Breast epithelium (tissue), 4 donors: ENCODE measurements at regions not wholly inside any gene's neighbourhood (a gene's known extent, or its start where the extent isn't known, plus 50 kb on each side); places are given as distances from the start of the nearest gene placed in this dataset.
"Not testable (repeated sequence)": the region's sequence is repeated elsewhere in the genome, so short reads cannot be mapped to it uniquely, and the experiment has no call there.

ENCODE experiments used
- DNase-seq, 2 donors: peaks; one replicate each; pipeline ENCODE4 v3.0.0-alpha.2; 2019; ENCODE audit warnings: low spot score in 2 of 2
- H3K27ac ChIP-seq, 2 donors: fragments of 200-600 bp; sonication (generic) in 1 of 2; one replicate each; pipeline ENCODE4 v1.5.1; 2016 to 2019; ENCODE audit warnings: mild to moderate bottlenecking in 1 of 2
- H3K27me3 ChIP-seq, 2 donors: fragments of 200-600 bp; sonication (generic) in 1 of 2; one replicate each; pipeline versions ENCODE4 v1.5.1 to v1.6.0; 2017 to 2019; ENCODE audit warnings: control low read depth in 1 of 2, mild to moderate bottlenecking in 1 of 2
- H3K36me3 ChIP-seq: fragments of 200-600 bp; one replicate; pipeline ENCODE4 v1.5.1; 2019
- H3K4me1 ChIP-seq, 2 donors: fragments of 200-600 bp; sonication (generic); one replicate each; pipeline ENCODE4 v1.5.1; 2016 to 2019; ENCODE audit warnings: control low read depth in 1 of 2
- H3K4me3 ChIP-seq, 3 donors: fragments of 200-600 bp; sonication (generic); 1 replicate in 2 of 3; 2 replicates in 1 of 3; pipeline ENCODE4 v1.5.1; 2016 to 2019; ENCODE audit warnings: mild to moderate bottlenecking in 3 of 3, moderate library complexity in 2 of 3
- H3K9me3 ChIP-seq, 2 donors: fragments of 200-600 bp; sonication (generic) in 1 of 2; one replicate each; pipeline ENCODE4 v1.5.1; 2016 to 2019; ENCODE audit warnings: control low read depth in 1 of 2
- POLR2A ChIP-seq: fragments of 450-650 bp; IDR thresholded peaks from one replicate; pipeline ENCODE4 v1.6.1; 2016; ENCODE audit warnings: antibody characterized with exemption, mild to moderate bottlenecking, moderate library complexity
- POLR2AphosphoS5 ChIP-seq, 3 donors: sonication (generic); formaldehyde crosslinking; IDR thresholded peaks; one replicate each; pipeline ENCODE4 v1.6.1; 2017; ENCODE audit warnings: antibody characterized with exemption in 3 of 3
- intact Hi-C: fragments of 100-400 bp; cut with DNase I; formaldehyde crosslinking; loops from one replicate; pipeline ENCODE4 v1.15.1; 2023; ENCODE audit warnings: low total_unique reads
- TF ChIP-seq, protein P1 (sequence below), 3 donors: fragments of 450-650 bp; IDR thresholded peaks; one replicate each; pipeline ENCODE4 v1.5.1; 2016 to 2017; ENCODE audit warnings: antibody characterized with exemption in 3 of 3, mild to moderate bottlenecking in 3 of 3, moderate library complexity in 3 of 3

DNA sequence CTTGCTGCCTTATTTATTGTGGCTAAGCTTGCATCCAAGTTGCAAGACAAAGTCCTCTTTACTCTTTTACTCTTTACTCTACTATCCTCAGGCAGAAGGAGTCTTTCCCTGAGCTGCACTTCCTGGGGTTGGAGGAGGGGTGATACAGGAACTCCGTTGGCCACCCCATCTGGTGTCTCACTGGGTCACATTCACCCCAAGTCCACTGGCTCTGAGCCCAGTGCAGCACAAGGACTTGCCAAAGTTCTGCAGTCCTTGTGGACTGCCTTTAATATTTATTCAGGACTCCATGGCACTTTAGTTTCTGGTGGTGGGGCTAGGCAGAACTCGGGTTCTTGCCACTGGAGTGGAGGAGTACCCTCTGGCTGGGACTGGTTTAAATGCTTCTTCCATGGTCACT, 165.4 kb upstream of the KCNH8 start:
- no peaks in the 10 kb centered on the region for H3K27me3 ChIP-seq
- intact Hi-C loops: no loop called here
- H3K36me3 ChIP-seq: no peaks in the 10 kb centered on the region
- DNase-seq: no peak
- H3K4me1 ChIP-seq: no peaks in the 10 kb centered on the region
- TF ChIP-seq POLR2AphosphoS5 (IDR thresholded peaks at IDR 0.05): no peak
- TF ChIP-seq, protein P1, sequence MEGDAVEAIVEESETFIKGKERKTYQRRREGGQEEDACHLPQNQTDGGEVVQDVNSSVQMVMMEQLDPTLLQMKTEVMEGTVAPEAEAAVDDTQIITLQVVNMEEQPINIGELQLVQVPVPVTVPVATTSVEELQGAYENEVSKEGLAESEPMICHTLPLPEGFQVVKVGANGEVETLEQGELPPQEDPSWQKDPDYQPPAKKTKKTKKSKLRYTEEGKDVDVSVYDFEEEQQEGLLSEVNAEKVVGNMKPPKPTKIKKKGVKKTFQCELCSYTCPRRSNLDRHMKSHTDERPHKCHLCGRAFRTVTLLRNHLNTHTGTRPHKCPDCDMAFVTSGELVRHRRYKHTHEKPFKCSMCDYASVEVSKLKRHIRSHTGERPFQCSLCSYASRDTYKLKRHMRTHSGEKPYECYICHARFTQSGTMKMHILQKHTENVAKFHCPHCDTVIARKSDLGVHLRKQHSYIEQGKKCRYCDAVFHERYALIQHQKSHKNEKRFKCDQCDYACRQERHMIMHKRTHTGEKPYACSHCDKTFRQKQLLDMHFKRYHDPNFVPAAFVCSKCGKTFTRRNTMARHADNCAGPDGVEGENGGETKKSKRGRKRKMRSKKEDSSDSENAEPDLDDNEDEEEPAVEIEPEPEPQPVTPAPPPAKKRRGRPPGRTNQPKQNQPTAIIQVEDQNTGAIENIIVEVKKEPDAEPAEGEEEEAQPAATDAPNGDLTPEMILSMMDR (IDR thresholded peaks at IDR 0.05): no peak
- TF ChIP-seq POLR2A: no peak
- no peak overlapping the region for H3K4me3 ChIP-seq
- no peak overlapping the region for H3K27ac ChIP-seq
- no peaks in the 10 kb centered on the region for H3K9me3 ChIP-seq

DNA sequence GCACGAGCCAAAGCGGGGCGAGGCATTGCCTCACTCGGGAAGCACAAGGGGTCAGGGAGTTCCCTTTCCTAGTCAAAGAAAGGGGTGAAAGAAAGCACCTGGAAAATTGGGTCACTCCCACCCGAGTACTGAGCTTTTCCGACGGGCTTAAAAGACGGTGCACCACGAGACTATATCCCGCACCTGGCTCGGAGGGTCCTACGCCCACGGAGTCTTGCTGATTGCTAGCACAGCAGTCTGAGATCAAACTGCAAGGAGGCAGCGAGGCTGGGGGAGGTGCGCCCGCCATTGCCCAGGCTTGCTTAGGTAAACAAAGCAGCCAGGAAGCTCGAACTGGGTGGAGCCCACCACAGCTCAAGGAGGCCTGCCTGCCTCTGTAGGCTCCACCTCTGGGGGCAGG, 172.2 kb upstream of the KCNH8 start:
- H3K4me3 ChIP-seq, H3K27ac ChIP-seq, H3K9me3 ChIP-seq, H3K27me3 ChIP-seq, H3K36me3 ChIP-seq, intact Hi-C loops, DNase-seq, H3K4me1 ChIP-seq: not testable (repeated sequence)

DNA sequence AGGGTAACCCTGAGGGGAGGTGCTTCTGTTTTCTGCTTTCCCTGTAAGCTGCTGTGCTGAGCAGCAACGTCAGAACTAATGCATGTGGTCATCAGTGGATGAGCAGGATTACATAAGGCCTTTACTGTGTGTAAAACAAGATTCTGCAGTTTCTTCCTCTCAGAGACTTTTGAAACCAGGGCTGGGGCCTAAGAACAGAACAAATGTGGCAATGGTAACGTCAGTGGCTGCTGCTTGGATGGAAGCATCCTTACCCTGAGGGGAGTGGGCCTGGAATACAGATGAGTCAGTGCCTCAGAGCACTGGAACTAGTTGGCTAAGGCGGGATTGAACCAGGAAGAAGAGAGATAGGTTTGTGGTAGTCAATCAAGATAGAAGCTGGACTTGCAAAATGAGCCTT, 180.2 kb upstream of the KCNH8 start:
- H3K4me3 ChIP-seq: no peak overlapping the region
- no peak for DNase-seq
- no peaks in the 10 kb centered on the region for H3K9me3 ChIP-seq
- intact Hi-C loops: no loop called here
- TF ChIP-seq, protein P1 (IDR thresholded peaks at IDR 0.05): no peak
- no peak for TF ChIP-seq POLR2A
- TF ChIP-seq POLR2AphosphoS5 (IDR thresholded peaks at IDR 0.05): no peak
- no peaks in the 10 kb centered on the region for H3K36me3 ChIP-seq
- H3K27ac ChIP-seq: no peak overlapping the region
- H3K27me3 ChIP-seq: no peaks in the 10 kb centered on the region
- H3K4me1 ChIP-seq: no peaks in the 10 kb centered on the region

DNA sequence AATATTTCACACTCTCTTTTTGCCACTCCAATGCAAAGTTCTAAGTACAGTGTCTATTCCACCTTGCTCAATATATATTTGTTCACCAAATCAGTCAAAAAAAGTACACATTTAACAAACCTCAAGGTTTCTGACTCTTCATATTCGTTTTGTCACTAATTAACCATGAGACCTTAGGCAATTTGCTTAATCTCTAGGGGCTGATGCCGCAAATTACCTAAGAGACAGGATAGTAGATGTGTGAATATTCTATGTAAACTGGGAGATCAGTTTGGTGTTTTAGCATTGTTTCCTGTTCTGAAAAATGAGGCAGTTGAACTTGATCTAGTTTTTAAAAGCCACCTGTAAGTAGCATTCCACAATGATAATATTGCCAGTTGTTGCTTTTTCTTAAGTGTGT, 182.5 kb upstream of the KCNH8 start:
- Histone ChIP-seq H3K9me3 (no peaks in the 10 kb centered on the region), H3K27me3 (no peaks in the 10 kb centered on the region), H3K4me1 (no peaks in the 10 kb centered on the region), H3K4me3 (no peak overlapping the region), H3K27ac (no peak overlapping the region), H3K36me3 (no peaks in the 10 kb centered on the region)
- no peak for DNase-seq
- intact Hi-C loops: no loop called here
- TF ChIP-seq POLR2A (no peak), POLR2AphosphoS5 (IDR thresholded peaks at IDR 0.05) (no peak)
- TF ChIP-seq, protein P1 (IDR thresholded peaks at IDR 0.05): no peak

DNA sequence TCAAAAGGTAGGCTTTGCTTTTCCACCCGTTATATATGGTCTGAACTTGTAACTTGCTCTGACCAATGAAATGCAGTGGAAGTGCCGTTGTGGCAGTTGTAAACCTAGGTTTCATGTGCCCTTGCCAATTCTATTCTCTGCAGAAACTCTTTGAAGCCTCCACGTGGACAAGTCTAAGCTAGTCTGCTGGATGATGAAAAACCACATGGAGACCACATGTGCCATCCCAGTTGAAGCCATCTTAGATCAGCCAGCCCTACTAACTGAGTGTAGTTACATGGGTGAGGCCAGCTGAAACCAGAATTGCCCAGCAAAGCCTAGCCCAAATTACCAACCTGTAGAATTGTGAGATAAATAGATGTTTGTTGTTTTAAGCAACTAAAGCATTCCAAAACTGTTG, 183.7 kb upstream of the KCNH8 start:
- no peak for DNase-seq
- no peak for TF ChIP-seq POLR2AphosphoS5 (IDR thresholded peaks at IDR 0.05)
- no peak for TF ChIP-seq POLR2A
- TF ChIP-seq, protein P1 (IDR thresholded peaks at IDR 0.05): no peak
- Histone ChIP-seq H3K27me3 (no peaks in the 10 kb centered on the region), H3K9me3 (no peaks in the 10 kb centered on the region), H3K27ac (no peak overlapping the region), H3K36me3 (no peaks in the 10 kb centered on the region), H3K4me3 (no peak overlapping the region), H3K4me1 (no peaks in the 10 kb centered on the region)
- intact Hi-C loops: no loop called here

DNA sequence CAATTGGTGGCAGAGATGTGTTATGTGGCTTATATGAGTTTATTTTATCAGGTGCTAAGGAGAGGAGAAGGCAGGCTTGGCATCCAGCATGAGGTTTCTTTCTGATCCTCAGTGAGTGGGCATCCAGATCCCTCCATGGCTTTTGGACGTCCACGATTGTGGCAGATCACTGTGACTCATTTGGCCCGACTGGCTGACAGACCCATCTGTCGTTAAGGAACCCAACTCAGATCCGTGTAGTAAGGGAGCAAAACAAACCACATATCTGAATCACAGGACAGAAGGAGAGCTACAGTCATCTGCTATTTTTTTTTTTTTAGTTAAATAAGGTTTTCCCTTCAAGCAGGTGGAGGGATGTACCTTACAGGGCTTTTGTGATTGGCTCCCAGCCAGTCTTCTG, 197.0 kb upstream of the KCNH8 start:
- Histone ChIP-seq H3K36me3 (no peaks in the 10 kb centered on the region), H3K27me3 (no peaks in the 10 kb centered on the region), H3K27ac (no peak overlapping the region), H3K9me3 (no peaks in the 10 kb centered on the region), H3K4me3 (no peak overlapping the region), H3K4me1 (no peaks in the 10 kb centered on the region)
- TF ChIP-seq POLR2AphosphoS5 (IDR thresholded peaks at IDR 0.05) (no peak), POLR2A (no peak)
- TF ChIP-seq, protein P1 (IDR thresholded peaks at IDR 0.05): no peak
- DNase-seq: no peak
- intact Hi-C loops: no loop called here
